Head of caudate nucleus (tissue), 42 donors: ENCODE measurements at regions not wholly inside any gene's neighbourhood (a gene's known extent, or its start where the extent isn't known, plus 50 kb on each side); places are given as distances from the start of the nearest gene placed in this dataset.
"Not testable (repeated sequence)": the region's sequence is repeated elsewhere in the genome, so short reads cannot be mapped to it uniquely, and the experiment has no call there.

ENCODE experiments used
- DNase-seq, 42 donors: peaks; one replicate each; pipeline versions ENCODE4 v3.0.0 to v3.0.0-alpha.2; 2020 to 2021; ENCODE audit warnings: mixed read lengths in 7 of 42
- intact Hi-C: fragments of 100-400 bp; cut with DNase I; formaldehyde crosslinking; loops from one replicate; pipeline ENCODE4 v1.15.0; 2022

DNA sequence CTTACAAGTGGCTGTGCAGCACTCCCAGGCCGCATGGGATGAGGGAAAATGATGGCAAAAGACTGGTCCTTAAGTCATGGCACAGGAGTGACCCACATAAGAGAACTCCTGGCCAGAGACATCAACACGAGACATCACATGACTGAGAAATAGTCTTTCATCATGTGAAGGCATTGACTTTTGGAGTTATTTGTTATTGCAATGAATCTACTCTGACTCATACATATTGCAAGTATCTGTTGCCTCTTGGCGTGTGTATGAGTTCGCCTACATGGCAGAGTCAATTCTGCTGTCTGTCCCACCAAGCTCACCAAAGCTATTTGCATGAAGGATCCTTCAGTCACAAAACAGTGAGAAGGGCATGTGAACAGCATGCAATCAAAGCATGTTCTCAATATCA lies 59.7 kb upstream of the HABP2 start:
- no peak for DNase-seq
- intact Hi-C loops: no loop called here

GRCh38 chr10:113493882-113494301 lies 59.0 kb upstream of the HABP2 start:
- intact Hi-C loops: no loop called here
- no peak for DNase-seq

DNA sequence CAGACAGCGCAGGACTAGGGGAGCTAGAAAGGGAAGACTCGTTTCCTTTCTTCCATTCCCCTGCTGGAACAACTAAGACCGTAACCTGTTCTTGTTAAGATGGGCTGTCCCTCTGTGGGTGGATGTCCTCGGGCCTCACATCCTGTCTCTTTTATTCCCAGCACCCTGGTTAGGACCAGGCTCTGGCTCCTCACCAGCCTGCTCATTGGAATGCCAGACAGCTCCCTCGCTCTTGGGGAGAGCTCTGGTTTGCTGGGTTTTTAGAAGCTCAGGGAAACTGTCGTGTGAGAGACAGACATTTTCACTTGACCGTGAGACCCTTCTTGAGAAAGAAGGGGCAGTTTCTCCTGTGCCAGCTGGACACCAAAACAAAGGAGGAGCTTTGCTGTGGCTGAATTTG lies 58.1 kb upstream of the HABP2 start:
- intact Hi-C loops: no loop called here

DNA sequence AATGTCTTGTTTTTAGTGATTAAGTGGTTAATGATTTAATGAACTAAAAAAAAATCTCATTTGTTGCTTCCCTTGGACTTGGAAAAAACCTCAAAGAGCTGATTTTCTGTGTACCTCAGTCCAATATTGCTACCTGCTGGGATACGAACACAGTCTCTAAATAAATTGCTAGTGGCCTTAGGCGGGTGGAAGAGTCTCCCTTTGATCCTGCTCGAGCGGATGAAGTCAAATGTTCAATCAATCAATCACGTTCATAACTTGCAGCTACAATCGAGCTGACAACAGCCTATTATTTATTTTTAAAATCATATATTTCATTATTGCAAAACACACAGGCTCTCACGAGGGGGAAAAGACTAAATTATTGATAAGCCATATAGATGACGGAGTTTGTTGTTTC lies 57.3 kb upstream of the HABP2 start:
- intact Hi-C loops: no loop called here

More for the DNA sequence above, 58.1 kb upstream of the HABP2 start:
- DNase-seq: peak in 14 of 42 donors; percentile 4 to 49 (median 17)

GRCh38 chr10:113496111-113497109 lies 56.4 kb upstream of the HABP2 start:
- intact Hi-C loops: no loop called here
- DNase-seq: no peak

More for the DNA sequence above, 57.3 kb upstream of the HABP2 start:
- no peak for DNase-seq

- intact Hi-C loops: no loop called here
- no peak for DNase-seq
Observed at GRCh38 chr10:113497198-113497597, 55.7 kb upstream of the HABP2 start.

DNA sequence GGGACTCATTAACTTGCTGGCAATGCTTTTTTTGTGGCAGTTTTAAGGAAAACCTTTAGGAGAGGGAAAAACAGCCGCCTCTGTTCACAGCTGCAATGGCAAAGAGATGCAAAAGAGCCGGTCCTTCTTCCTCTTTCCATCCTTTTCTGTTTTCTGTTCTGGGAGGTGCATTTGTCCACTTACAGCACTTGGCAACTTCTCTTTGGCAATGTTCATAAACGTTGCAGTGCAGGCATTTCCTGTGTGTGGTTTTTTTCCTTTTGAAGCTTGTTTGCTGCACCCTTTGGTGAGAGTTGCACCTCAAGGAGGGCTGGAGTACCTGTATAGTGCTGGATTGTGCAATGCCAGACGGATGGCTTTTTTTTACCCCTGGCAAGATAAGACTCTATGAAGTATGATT lies 53.9 kb upstream of the HABP2 start:
- no peak for DNase-seq
- intact Hi-C loops: no loop called here

DNA sequence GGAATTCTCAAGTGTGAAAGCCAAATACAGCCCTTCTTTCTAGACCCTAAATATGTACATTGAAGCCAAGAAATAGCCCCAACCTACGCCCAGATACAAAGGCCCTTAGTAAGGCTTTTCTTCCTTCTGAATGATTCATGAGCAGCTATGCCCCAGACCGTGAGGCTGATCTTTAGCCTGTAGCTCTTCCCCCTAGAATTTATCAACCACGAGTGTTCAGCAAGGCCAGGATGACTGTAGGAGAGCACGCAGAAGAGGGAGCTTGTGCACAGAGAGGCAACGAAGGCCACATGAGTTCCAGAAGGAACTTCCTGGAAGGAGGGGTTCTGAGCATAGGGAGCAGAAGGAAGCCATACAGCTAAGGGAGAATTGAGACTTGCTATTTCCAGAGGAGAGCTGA lies 53.0 kb upstream of the HABP2 start:
- intact Hi-C loops: no loop called here
- DNase-seq: no peak

- not testable (repeated sequence) for DNase-seq
Observed at GRCh38 chr10:113501031-113501430, 51.8 kb upstream of the HABP2 start.

More at GRCh38 chr10:113501031-113501430, 51.8 kb upstream of the HABP2 start:
- intact Hi-C loops: not testable (repeated sequence)
